ENCODE measurements at regions not wholly inside any gene's neighbourhood (a gene's known extent, or its start where the extent isn't known, plus 50 kb on each side); places are given as distances from the start of the nearest gene placed in this dataset.

GRCh38 chr9:115369322-115369957 is 251.5 kb upstream of the TNC start:
- no peaks in the 10 kb centered on the region for H3K36me3 ChIP-seq (ENCODE audit: control insufficient read depth, insufficient read depth, low read length, severe bottlenecking)
- DNase-seq (ENCODE audit: low read depth) = peak; percentile 63
- H3K27me3 ChIP-seq (replicated peaks; ENCODE audit: control insufficient read depth, insufficient read depth, low read length) = no peaks in the 10 kb centered on the region
- peak overlapping the region; percentile 52 for H3K9ac ChIP-seq (ENCODE audit: low read length)
- peak overlapping the region; percentile 25 for H3K4me3 ChIP-seq (ENCODE audit: low read length)
- H3K4me1 ChIP-seq (ENCODE audit: control insufficient read depth, insufficient read depth, low read length) = peaks cover 53% of the 10 kb centered on the region
- H3K9me3 ChIP-seq (ENCODE audit: control insufficient read depth, low read length) = no peaks in the 10 kb centered on the region

GRCh38 chr9:115373000-115373709 is 255.2 kb upstream of the TNC start:
- H3K4me3 ChIP-seq (ENCODE audit: low read length) = peak overlapping the region; percentile 45
- H3K9ac ChIP-seq (ENCODE audit: low read length) = peak overlapping the region; percentile 72
- DNase-seq (ENCODE audit: low read depth) = peak; percentile 72
- no peaks in the 10 kb centered on the region for H3K36me3 ChIP-seq (ENCODE audit: control insufficient read depth, insufficient read depth, low read length, severe bottlenecking)
- no peaks in the 10 kb centered on the region for H3K9me3 ChIP-seq (ENCODE audit: control insufficient read depth, low read length)
- peaks cover 37% of the 10 kb centered on the region for H3K4me1 ChIP-seq (ENCODE audit: control insufficient read depth, insufficient read depth, low read length)
- H3K27me3 ChIP-seq (replicated peaks; ENCODE audit: control insufficient read depth, insufficient read depth, low read length) = no peaks in the 10 kb centered on the region

GRCh38 chr9:115373710-115374045 is 255.7 kb upstream of the TNC start:
- Histone ChIP-seq H3K9me3 (ENCODE audit: control insufficient read depth, low read length) (no peaks in the 10 kb centered on the region), H3K4me3 (ENCODE audit: low read length) (no peak overlapping the region), H3K4me1 (ENCODE audit: control insufficient read depth, insufficient read depth, low read length) (peaks cover 32% of the 10 kb centered on the region), H3K9ac (ENCODE audit: low read length) (peak overlapping the region; percentile 40), H3K27me3 (replicated peaks; ENCODE audit: control insufficient read depth, insufficient read depth, low read length) (no peaks in the 10 kb centered on the region), H3K36me3 (ENCODE audit: control insufficient read depth, insufficient read depth, low read length, severe bottlenecking) (no peaks in the 10 kb centered on the region)
- no peak for DNase-seq (ENCODE audit: low read depth)

DNA sequence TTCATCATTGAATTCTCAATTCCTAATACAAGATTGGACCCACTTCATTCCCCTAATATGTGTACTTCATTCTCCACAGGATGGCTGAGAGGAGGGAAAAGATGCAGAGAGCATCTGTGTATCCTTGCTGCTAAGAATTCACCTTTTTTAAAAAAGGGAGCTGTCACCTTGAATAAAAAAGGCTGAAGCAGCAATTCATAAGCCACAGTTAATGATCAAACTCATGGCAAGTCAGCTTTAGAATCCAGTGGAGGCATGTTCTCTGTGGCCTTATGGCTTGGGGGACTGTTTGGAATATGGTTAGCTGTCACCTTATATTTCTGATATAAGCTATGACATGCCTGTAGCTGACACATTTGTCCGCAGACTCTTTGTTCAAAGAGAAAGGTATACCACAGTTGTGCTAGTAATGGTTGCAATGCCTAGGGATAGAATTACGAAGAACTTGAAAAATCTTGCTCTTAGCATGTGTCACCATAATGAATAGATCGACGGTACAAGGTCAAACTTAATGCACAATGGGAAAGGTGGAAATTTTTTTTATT is 256.8 kb upstream of the TNC start:
- Histone ChIP-seq H3K27me3 (replicated peaks; ENCODE audit: control insufficient read depth, insufficient read depth, low read length) (no peaks in the 10 kb centered on the region), H3K4me3 (ENCODE audit: low read length) (no peak overlapping the region), H3K4me1 (ENCODE audit: control insufficient read depth, insufficient read depth, low read length) (peaks cover 21% of the 10 kb centered on the region), H3K9me3 (ENCODE audit: control insufficient read depth, low read length) (no peaks in the 10 kb centered on the region), H3K9ac (ENCODE audit: low read length) (no peak overlapping the region), H3K36me3 (ENCODE audit: control insufficient read depth, insufficient read depth, low read length, severe bottlenecking) (no peaks in the 10 kb centered on the region)
- no peak for DNase-seq (ENCODE audit: low read depth)

DNA sequence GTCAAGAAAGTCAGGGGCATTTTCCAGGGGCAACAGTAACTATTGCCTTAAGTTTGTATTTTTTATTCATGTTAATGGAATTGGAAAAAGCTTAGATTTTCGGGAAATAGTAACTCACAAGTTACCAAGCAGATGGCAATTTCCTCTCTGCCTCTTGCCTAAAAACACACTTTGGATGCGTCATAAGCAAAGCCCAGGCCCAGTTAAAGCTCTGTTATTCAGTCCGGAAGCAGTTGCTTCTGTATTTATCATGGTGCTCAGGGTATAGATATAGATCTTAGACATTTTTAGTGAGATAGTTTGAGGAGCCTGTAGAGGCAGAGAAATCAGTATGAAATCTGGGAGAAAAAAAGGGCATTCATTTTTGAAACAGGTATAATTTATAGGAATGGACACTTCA is 260.3 kb upstream of the TNC start:
- DNase-seq (ENCODE audit: low read depth) = no peak
- H3K27me3 ChIP-seq (replicated peaks; ENCODE audit: control insufficient read depth, insufficient read depth, low read length) = no peaks in the 10 kb centered on the region
- peaks cover 14% of the 10 kb centered on the region for H3K4me1 ChIP-seq (ENCODE audit: control insufficient read depth, insufficient read depth, low read length)
- H3K9me3 ChIP-seq (ENCODE audit: control insufficient read depth, low read length) = peaks cover 11% of the 10 kb centered on the region
- no peak overlapping the region for H3K4me3 ChIP-seq (ENCODE audit: low read length)
- no peaks in the 10 kb centered on the region for H3K36me3 ChIP-seq (ENCODE audit: control insufficient read depth, insufficient read depth, low read length, severe bottlenecking)
- no peak overlapping the region for H3K9ac ChIP-seq (ENCODE audit: low read length)

DNA sequence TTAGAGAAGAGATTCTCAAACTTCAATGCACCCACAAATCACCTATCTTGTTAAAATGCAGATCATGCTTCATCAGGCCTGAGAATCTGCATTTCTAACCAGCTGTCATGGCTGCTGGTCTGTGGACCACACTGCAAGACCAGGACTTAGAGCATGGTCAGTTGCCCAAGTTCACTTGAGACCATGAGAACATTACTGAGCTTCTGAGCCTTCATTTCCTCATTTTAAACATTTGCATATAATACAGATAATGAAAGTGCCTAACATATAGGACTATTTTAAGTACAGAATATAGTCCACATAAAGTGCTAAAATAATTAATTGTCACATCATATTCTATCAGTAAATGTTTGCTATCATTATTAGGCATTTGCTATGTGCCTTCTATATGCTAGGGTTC is 260.8 kb upstream of the TNC start:
- Histone ChIP-seq H3K36me3 (ENCODE audit: control insufficient read depth, insufficient read depth, low read length, severe bottlenecking) (no peaks in the 10 kb centered on the region), H3K4me3 (ENCODE audit: low read length) (no peak overlapping the region), H3K9ac (ENCODE audit: low read length) (no peak overlapping the region), H3K9me3 (ENCODE audit: control insufficient read depth, low read length) (peaks cover 16% of the 10 kb centered on the region), H3K4me1 (ENCODE audit: control insufficient read depth, insufficient read depth, low read length) (peaks cover 8% of the 10 kb centered on the region), H3K27me3 (replicated peaks; ENCODE audit: control insufficient read depth, insufficient read depth, low read length) (no peaks in the 10 kb centered on the region)
- DNase-seq (ENCODE audit: low read depth) = no peak

DNA sequence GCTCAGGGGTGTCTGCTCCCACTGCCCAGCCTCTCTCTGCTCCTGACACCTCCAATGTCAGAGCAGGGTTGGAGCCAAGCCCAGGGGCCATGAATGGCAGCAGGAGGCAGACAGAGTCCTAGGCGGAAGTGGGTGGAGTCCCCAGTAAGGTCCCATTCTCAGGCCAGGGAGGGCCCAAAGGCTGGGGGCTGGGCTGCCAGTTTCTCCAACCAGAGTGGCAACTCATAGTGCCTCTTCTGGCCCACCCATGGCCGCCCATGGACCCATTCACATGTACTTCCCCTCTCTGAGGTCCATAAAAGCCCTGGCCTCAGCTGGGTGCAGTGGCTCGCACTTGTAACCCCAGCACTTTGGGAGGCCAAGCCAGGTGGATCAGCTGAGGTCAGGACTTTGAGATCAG is 261.8 kb upstream of the TNC start:
- Histone ChIP-seq H3K27me3 (replicated peaks; ENCODE audit: control insufficient read depth, insufficient read depth, low read length) (no peaks in the 10 kb centered on the region), H3K9ac (ENCODE audit: low read length) (no peak overlapping the region), H3K4me3 (ENCODE audit: low read length) (no peak overlapping the region), H3K9me3 (ENCODE audit: control insufficient read depth, low read length) (peaks cover 17% of the 10 kb centered on the region), H3K4me1 (ENCODE audit: control insufficient read depth, insufficient read depth, low read length) (peaks cover 6% of the 10 kb centered on the region), H3K36me3 (ENCODE audit: control insufficient read depth, insufficient read depth, low read length, severe bottlenecking) (no peaks in the 10 kb centered on the region)
- DNase-seq (ENCODE audit: low read depth) = no peak

DNA sequence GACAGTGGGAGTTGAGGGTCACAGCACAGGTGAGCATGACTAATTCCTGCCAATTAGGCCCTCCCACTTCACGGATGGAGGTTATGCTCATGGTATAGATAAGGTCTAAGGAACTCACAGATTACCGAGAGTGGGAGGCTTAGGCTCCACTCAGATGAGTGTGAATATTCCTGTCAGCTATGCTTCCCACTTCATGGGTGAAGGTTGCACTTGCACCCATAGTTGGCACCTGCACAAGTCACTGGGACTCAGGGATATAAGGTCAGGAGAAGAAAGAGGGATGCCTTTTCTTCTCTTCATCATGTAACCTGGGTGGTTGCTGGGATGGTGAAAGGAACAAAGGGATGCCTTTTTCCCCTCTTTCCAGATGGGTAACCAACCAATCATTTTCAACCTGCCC is 264.9 kb upstream of the TNC start:
- DNase-seq (ENCODE audit: low read depth) = no peak
- H3K9ac ChIP-seq (ENCODE audit: low read length) = no peak overlapping the region
- peaks cover 17% of the 10 kb centered on the region for H3K4me1 ChIP-seq (ENCODE audit: control insufficient read depth, insufficient read depth, low read length)
- H3K27me3 ChIP-seq (replicated peaks; ENCODE audit: control insufficient read depth, insufficient read depth, low read length) = no peaks in the 10 kb centered on the region
- H3K4me3 ChIP-seq (ENCODE audit: low read length) = no peak overlapping the region
- H3K9me3 ChIP-seq (ENCODE audit: control insufficient read depth, low read length) = peaks cover 17% of the 10 kb centered on the region
- no peaks in the 10 kb centered on the region for H3K36me3 ChIP-seq (ENCODE audit: control insufficient read depth, insufficient read depth, low read length, severe bottlenecking)

DNA sequence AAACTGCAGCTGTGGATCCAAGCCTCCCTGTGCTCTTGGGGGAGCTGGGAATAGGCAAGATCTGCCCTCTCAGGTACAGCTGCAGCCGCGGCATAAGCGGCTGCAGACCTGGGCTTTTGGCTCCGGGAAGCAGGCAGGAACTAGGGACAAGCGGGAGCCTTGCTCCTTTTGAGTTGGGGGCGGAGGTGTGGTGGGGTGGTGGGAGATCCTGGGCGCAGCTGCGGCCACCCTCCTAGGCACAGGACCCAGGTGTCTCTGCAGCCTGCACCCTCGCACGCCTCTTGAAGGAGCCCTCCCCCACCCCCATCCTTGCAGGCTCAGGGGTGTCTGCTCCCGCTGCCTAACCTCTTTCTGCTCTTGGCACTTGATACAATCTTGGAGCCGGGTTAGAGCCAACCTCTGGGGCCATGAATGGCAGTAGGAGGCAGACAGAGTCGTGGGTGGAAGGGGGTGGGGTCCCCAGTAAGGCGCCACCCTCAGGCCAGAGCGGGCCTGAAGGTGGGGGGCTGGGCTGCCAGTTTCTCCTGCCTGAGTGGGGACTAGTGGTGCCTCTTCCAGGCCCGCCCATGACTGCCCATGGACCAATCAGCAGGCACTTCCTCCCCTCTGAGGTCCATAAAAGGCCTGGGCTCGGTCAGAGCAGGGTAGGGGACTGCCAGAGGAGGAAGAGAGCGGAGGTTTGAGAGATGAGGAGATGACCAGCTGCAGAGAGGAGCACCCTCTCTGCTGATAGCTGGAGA is 267.6 kb upstream of the TNC start:
- H3K27me3 ChIP-seq (replicated peaks; ENCODE audit: control insufficient read depth, insufficient read depth, low read length) = no peaks in the 10 kb centered on the region
- DNase-seq (ENCODE audit: low read depth) = no peak
- no peaks in the 10 kb centered on the region for H3K36me3 ChIP-seq (ENCODE audit: control insufficient read depth, insufficient read depth, low read length, severe bottlenecking)
- H3K9me3 ChIP-seq (ENCODE audit: control insufficient read depth, low read length) = peaks cover 17% of the 10 kb centered on the region
- H3K9ac ChIP-seq (ENCODE audit: low read length) = no peak overlapping the region
- H3K4me1 ChIP-seq (ENCODE audit: control insufficient read depth, insufficient read depth, low read length) = peaks cover 16% of the 10 kb centered on the region
- no peak overlapping the region for H3K4me3 ChIP-seq (ENCODE audit: low read length)

DNA sequence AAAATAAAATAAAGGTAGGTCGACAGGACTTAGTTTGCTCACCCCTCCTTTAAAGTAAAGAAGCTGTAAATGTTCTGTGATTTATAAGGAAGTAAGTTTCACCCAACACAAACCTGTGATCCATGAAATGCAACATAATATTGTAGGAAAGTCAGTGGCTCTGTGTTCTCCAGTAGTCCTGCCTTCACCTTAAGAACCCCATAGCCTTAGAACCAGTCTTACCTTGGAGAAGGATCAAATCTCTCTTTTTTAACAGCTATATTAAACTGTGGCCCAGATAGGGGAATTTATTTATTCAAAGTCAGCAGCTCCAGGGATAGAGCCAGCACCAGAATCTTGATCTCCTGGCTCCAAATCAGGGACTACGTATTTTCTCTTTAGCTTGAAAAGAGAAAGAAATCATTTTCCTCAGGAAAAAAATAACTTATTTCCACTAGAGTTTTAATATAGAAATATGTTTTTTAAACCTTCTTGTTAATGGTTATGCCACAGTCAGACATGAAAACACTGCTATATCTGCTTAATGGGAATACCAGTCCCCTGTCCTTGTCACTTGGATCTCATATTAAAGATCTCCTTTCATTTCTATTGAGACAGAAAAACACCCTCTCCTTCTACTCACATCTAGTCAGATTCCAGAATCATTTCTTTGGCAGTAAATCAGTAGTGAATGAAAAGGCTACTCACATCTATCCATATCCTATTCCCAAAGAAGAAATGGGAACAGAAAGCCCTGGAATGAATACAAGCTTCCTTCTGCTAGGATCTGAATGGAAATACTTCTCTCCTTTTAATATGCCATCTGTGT is 269.2 kb upstream of the TNC start:
- no peak for DNase-seq (ENCODE audit: low read depth)
- H3K27me3 ChIP-seq (replicated peaks; ENCODE audit: control insufficient read depth, insufficient read depth, low read length) = no peaks in the 10 kb centered on the region
- H3K36me3 ChIP-seq (ENCODE audit: control insufficient read depth, insufficient read depth, low read length, severe bottlenecking) = no peaks in the 10 kb centered on the region

More for the DNA sequence above, 269.2 kb upstream of the TNC start:
- Histone ChIP-seq H3K4me1 (ENCODE audit: control insufficient read depth, insufficient read depth, low read length) (peaks cover 30% of the 10 kb centered on the region), H3K4me3 (ENCODE audit: low read length) (no peak overlapping the region), H3K9me3 (ENCODE audit: control insufficient read depth, low read length) (peaks cover 17% of the 10 kb centered on the region), H3K9ac (ENCODE audit: low read length) (peak overlapping the region; percentile 46)
